ENCODE measurements at regions not wholly inside any gene's neighbourhood (a gene's known extent, or its start where the extent isn't known, plus 50 kb on each side); places are given as distances from the start of the nearest gene placed in this dataset.

- intact Hi-C loops (cut with micrococcal nuclease), result no loop called here
- H3K27ac Mint-ChIP-seq, result no peak overlapping the region
- no peaks in the 10 kb centered on the region for H3K4me1 Mint-ChIP-seq (ENCODE audit: low read depth)
- peaks cover 4% of the 10 kb centered on the region for H3K9me3 Mint-ChIP-seq
- CTCF ChIA-PET, result no interaction called here
- no peak overlapping the region for H3K4me3 Mint-ChIP-seq
- H3K27me3 Mint-ChIP-seq (ENCODE audit: low read depth), result no peaks in the 10 kb centered on the region
- DNase-seq, result no peak
- H3K36me3 Mint-ChIP-seq (ENCODE audit: low read depth), result no peaks in the 10 kb centered on the region
These were observed 304.2 kb downstream of the CDC14C start for GRCh38 chr7:49228426-49229098.

- intact Hi-C loops (cut with micrococcal nuclease), result no loop called here
- Mint-ChIP-seq H3K9me3 (peaks cover 4% of the 10 kb centered on the region), H3K27me3 (ENCODE audit: low read depth) (no peaks in the 10 kb centered on the region), H3K36me3 (ENCODE audit: low read depth) (no peaks in the 10 kb centered on the region), H3K4me3 (no peak overlapping the region), H3K27ac (no peak overlapping the region), H3K4me1 (ENCODE audit: low read depth) (no peaks in the 10 kb centered on the region)
- no peak for DNase-seq
- CTCF ChIA-PET, result no interaction called here
These were observed 304.9 kb downstream of the CDC14C start for GRCh38 chr7:49229246-49229645.

- Mint-ChIP-seq H3K9me3 (peaks cover 11% of the 10 kb centered on the region), H3K4me3 (no peak overlapping the region), H3K27me3 (ENCODE audit: low read depth) (no peaks in the 10 kb centered on the region), H3K36me3 (ENCODE audit: low read depth) (no peaks in the 10 kb centered on the region), H3K4me1 (ENCODE audit: low read depth) (no peaks in the 10 kb centered on the region), H3K27ac (no peak overlapping the region)
- intact Hi-C loops (cut with micrococcal nuclease), result no loop called here
- CTCF ChIA-PET, result no interaction called here
- DNase-seq, result no peak
These were observed 319.2 kb downstream of the CDC14C start for GRCh38 chr7:49243521-49243920.

GRCh38 chr7:49244543-49244942 lies 320.2 kb downstream of the CDC14C start:
- CTCF ChIA-PET, result no interaction called here
- no peak overlapping the region for H3K27ac Mint-ChIP-seq
- H3K9me3 Mint-ChIP-seq, result peaks cover 6% of the 10 kb centered on the region
- H3K36me3 Mint-ChIP-seq (ENCODE audit: low read depth), result no peaks in the 10 kb centered on the region
- H3K4me1 Mint-ChIP-seq (ENCODE audit: low read depth), result no peaks in the 10 kb centered on the region
- DNase-seq, result no peak
- no peak overlapping the region for H3K4me3 Mint-ChIP-seq
- intact Hi-C loops (cut with micrococcal nuclease), result no loop called here
- H3K27me3 Mint-ChIP-seq (ENCODE audit: low read depth), result no peaks in the 10 kb centered on the region

GRCh38 chr7:49245062-49245461 lies 320.7 kb downstream of the CDC14C start:
- intact Hi-C loops (cut with micrococcal nuclease), result no loop called here
- CTCF ChIA-PET, result no interaction called here
- no peaks in the 10 kb centered on the region for H3K27me3 Mint-ChIP-seq (ENCODE audit: low read depth)
- H3K9me3 Mint-ChIP-seq, result peaks cover 6% of the 10 kb centered on the region
- H3K27ac Mint-ChIP-seq, result no peak overlapping the region
- no peaks in the 10 kb centered on the region for H3K4me1 Mint-ChIP-seq (ENCODE audit: low read depth)
- H3K4me3 Mint-ChIP-seq, result no peak overlapping the region
- DNase-seq, result no peak
- no peaks in the 10 kb centered on the region for H3K36me3 Mint-ChIP-seq (ENCODE audit: low read depth)

- H3K4me3 Mint-ChIP-seq, result no peak overlapping the region
- intact Hi-C loops (cut with micrococcal nuclease), result no loop called here
- H3K27me3 Mint-ChIP-seq (ENCODE audit: low read depth), result no peaks in the 10 kb centered on the region
- H3K9me3 Mint-ChIP-seq, result peaks cover 6% of the 10 kb centered on the region
- H3K36me3 Mint-ChIP-seq (ENCODE audit: low read depth), result no peaks in the 10 kb centered on the region
- CTCF ChIA-PET, result no interaction called here
- DNase-seq, result no peak
- no peaks in the 10 kb centered on the region for H3K4me1 Mint-ChIP-seq (ENCODE audit: low read depth)
- H3K27ac Mint-ChIP-seq, result no peak overlapping the region
These were observed 323.4 kb downstream of the CDC14C start for GRCh38 chr7:49247759-49248158.

- no peaks in the 10 kb centered on the region for H3K4me1 Mint-ChIP-seq (ENCODE audit: low read depth)
- no peaks in the 10 kb centered on the region for H3K9me3 Mint-ChIP-seq
- intact Hi-C loops (cut with micrococcal nuclease), result no loop called here
- H3K4me3 Mint-ChIP-seq, result no peak overlapping the region
- no peak for DNase-seq
- CTCF ChIA-PET, result interaction anchor here (0.6 kb wide), 1 partner anchor 283 kb away, joined by 3 read pairs; no protein-coding TSS in a partner anchor
- H3K36me3 Mint-ChIP-seq (ENCODE audit: low read depth), result no peaks in the 10 kb centered on the region
- no peaks in the 10 kb centered on the region for H3K27me3 Mint-ChIP-seq (ENCODE audit: low read depth)
- H3K27ac Mint-ChIP-seq, result no peak overlapping the region
These were observed 330.7 kb downstream of the CDC14C start for GRCh38 chr7:49255054-49255453.

- Mint-ChIP-seq H3K36me3 (ENCODE audit: low read depth) (no peaks in the 10 kb centered on the region), H3K27me3 (ENCODE audit: low read depth) (no peaks in the 10 kb centered on the region), H3K4me1 (ENCODE audit: low read depth) (no peaks in the 10 kb centered on the region), H3K4me3 (no peak overlapping the region), H3K9me3 (no peaks in the 10 kb centered on the region), H3K27ac (no peak overlapping the region)
- DNase-seq, result no peak
- CTCF ChIA-PET, result no interaction called here
- intact Hi-C loops (cut with micrococcal nuclease), result no loop called here
These were observed 336.2 kb downstream of the CDC14C start for GRCh38 chr7:49260538-49260937.

- no peaks in the 10 kb centered on the region for H3K36me3 Mint-ChIP-seq (ENCODE audit: low read depth)
- H3K27me3 Mint-ChIP-seq (ENCODE audit: low read depth), result no peaks in the 10 kb centered on the region
- no peak overlapping the region for H3K27ac Mint-ChIP-seq
- H3K4me1 Mint-ChIP-seq (ENCODE audit: low read depth), result no peaks in the 10 kb centered on the region
- DNase-seq, result no peak
- CTCF ChIA-PET, result no interaction called here
- intact Hi-C loops (cut with micrococcal nuclease), result no loop called here
- no peak overlapping the region for H3K4me3 Mint-ChIP-seq
- H3K9me3 Mint-ChIP-seq, result no peaks in the 10 kb centered on the region
These were observed 337.6 kb downstream of the CDC14C start for GRCh38 chr7:49261928-49262327.

- CTCF ChIA-PET, result no interaction called here
- H3K36me3 Mint-ChIP-seq (ENCODE audit: low read depth), result no peaks in the 10 kb centered on the region
- DNase-seq, result no peak
- intact Hi-C loops (cut with micrococcal nuclease), result no loop called here
- no peaks in the 10 kb centered on the region for H3K27me3 Mint-ChIP-seq (ENCODE audit: low read depth)
- no peaks in the 10 kb centered on the region for H3K4me1 Mint-ChIP-seq (ENCODE audit: low read depth)
- no peak overlapping the region for H3K27ac Mint-ChIP-seq
- H3K9me3 Mint-ChIP-seq, result no peaks in the 10 kb centered on the region
- no peak overlapping the region for H3K4me3 Mint-ChIP-seq
These were observed 340.2 kb downstream of the CDC14C start for GRCh38 chr7:49264530-49264929.

GRCh38 chr7:49273897-49274296 lies 349.6 kb downstream of the CDC14C start:
- CTCF ChIA-PET, result no interaction called here
- no peak for DNase-seq
- Mint-ChIP-seq H3K9me3 (no peaks in the 10 kb centered on the region), H3K4me3 (no peak overlapping the region), H3K36me3 (ENCODE audit: low read depth) (no peaks in the 10 kb centered on the region), H3K27me3 (ENCODE audit: low read depth) (no peaks in the 10 kb centered on the region), H3K4me1 (ENCODE audit: low read depth) (no peaks in the 10 kb centered on the region), H3K27ac (no peak overlapping the region)
- intact Hi-C loops (cut with micrococcal nuclease), result no loop called here

- Mint-ChIP-seq H3K27ac (no peak overlapping the region), H3K27me3 (ENCODE audit: low read depth) (no peaks in the 10 kb centered on the region), H3K4me3 (no peak overlapping the region), H3K4me1 (ENCODE audit: low read depth) (no peaks in the 10 kb centered on the region), H3K36me3 (ENCODE audit: low read depth) (no peaks in the 10 kb centered on the region), H3K9me3 (no peaks in the 10 kb centered on the region)
- intact Hi-C loops (cut with micrococcal nuclease), result no loop called here
- no peak for DNase-seq
- CTCF ChIA-PET, result no interaction called here
These were observed 355.5 kb downstream of the CDC14C start for GRCh38 chr7:49279891-49280290.

- CTCF ChIA-PET, result no interaction called here
- no peaks in the 10 kb centered on the region for H3K4me1 Mint-ChIP-seq (ENCODE audit: low read depth)
- H3K36me3 Mint-ChIP-seq (ENCODE audit: low read depth), result no peaks in the 10 kb centered on the region
- no peak overlapping the region for H3K4me3 Mint-ChIP-seq
- no peaks in the 10 kb centered on the region for H3K9me3 Mint-ChIP-seq
- intact Hi-C loops (cut with micrococcal nuclease), result no loop called here
- H3K27me3 Mint-ChIP-seq (ENCODE audit: low read depth), result no peaks in the 10 kb centered on the region
- no peak overlapping the region for H3K27ac Mint-ChIP-seq
- DNase-seq, result no peak
These were observed 363.3 kb downstream of the CDC14C start for GRCh38 chr7:49287653-49288052.
